HUES48 (cell line): ENCODE measurements at regions not wholly inside any gene's neighbourhood (a gene's known extent, or its start where the extent isn't known, plus 50 kb on each side); places are given as distances from the start of the nearest gene placed in this dataset.

Source experiments
- H3K27ac ChIP-seq: one replicate; pipeline ENCODE4 v1.7.0; 2013; ENCODE audit warnings: low read depth, low read length, inconsistent platforms
- H3K27me3 ChIP-seq: 2 replicates; pipeline ENCODE4 v1.6.1; 2013; ENCODE audit warnings: mild to moderate bottlenecking, low read length; ENCODE audit not compliant: control insufficient read depth, insufficient read depth
- H3K36me3 ChIP-seq: 2 replicates; pipeline ENCODE4 v1.6.1; 2013; ENCODE audit warnings: low read length; ENCODE audit not compliant: control insufficient read depth, insufficient read depth
- H3K4me1 ChIP-seq: 2 replicates; pipeline ENCODE4 v1.6.1; 2013; ENCODE audit warnings: mild to moderate bottlenecking, low read length; ENCODE audit not compliant: control insufficient read depth, insufficient read depth
- H3K4me3 ChIP-seq: 2 replicates; pipeline ENCODE4 v1.5.1; 2013; ENCODE audit warnings: mild to moderate bottlenecking, low read depth, low read length
- H3K9ac ChIP-seq: 2 replicates; pipeline ENCODE4 v1.6.1; 2013; ENCODE audit warnings: mild to moderate bottlenecking, low read depth, low read length, moderate library complexity
- H3K9me3 ChIP-seq: 2 replicates; pipeline ENCODE4 v1.6.1; 2013; ENCODE audit warnings: low read length; ENCODE audit not compliant: control insufficient read depth, insufficient read depth

GRCh38 chr16:80123189-80123588, 417.6 kb upstream of the DYNLRB2 start:
- Histone ChIP-seq H3K9me3 (no peaks in the 10 kb centered on the region), H3K27ac (no peak overlapping the region), H3K4me3 (no peak overlapping the region), H3K36me3 (no peaks in the 10 kb centered on the region), H3K9ac (no peak overlapping the region), H3K27me3 (no peaks in the 10 kb centered on the region), H3K4me1 (no peaks in the 10 kb centered on the region)

- Histone ChIP-seq H3K9ac (no peak overlapping the region), H3K27ac (no peak overlapping the region), H3K36me3 (no peaks in the 10 kb centered on the region), H3K9me3 (no peaks in the 10 kb centered on the region), H3K4me1 (no peaks in the 10 kb centered on the region), H3K4me3 (no peak overlapping the region), H3K27me3 (no peaks in the 10 kb centered on the region)
These were observed 418.7 kb upstream of the DYNLRB2 start for GRCh38 chr16:80122115-80122514.

GRCh38 chr16:80121522-80121909, 419.3 kb upstream of the DYNLRB2 start:
- H3K4me1 ChIP-seq, result no peaks in the 10 kb centered on the region
- H3K4me3 ChIP-seq, result no peak overlapping the region
- no peaks in the 10 kb centered on the region for H3K27me3 ChIP-seq
- no peaks in the 10 kb centered on the region for H3K36me3 ChIP-seq
- no peaks in the 10 kb centered on the region for H3K9me3 ChIP-seq
- H3K27ac ChIP-seq, result no peak overlapping the region
- H3K9ac ChIP-seq, result no peak overlapping the region

GRCh38 chr16:80120899-80121521, 419.8 kb upstream of the DYNLRB2 start:
- no peaks in the 10 kb centered on the region for H3K27me3 ChIP-seq
- no peak overlapping the region for H3K4me3 ChIP-seq
- H3K9me3 ChIP-seq, result no peaks in the 10 kb centered on the region
- H3K9ac ChIP-seq, result no peak overlapping the region
- H3K36me3 ChIP-seq, result no peaks in the 10 kb centered on the region
- no peaks in the 10 kb centered on the region for H3K4me1 ChIP-seq
- H3K27ac ChIP-seq, result no peak overlapping the region

- no peak overlapping the region for H3K4me3 ChIP-seq
- no peaks in the 10 kb centered on the region for H3K27me3 ChIP-seq
- H3K36me3 ChIP-seq, result no peaks in the 10 kb centered on the region
- H3K4me1 ChIP-seq, result no peaks in the 10 kb centered on the region
- no peak overlapping the region for H3K9ac ChIP-seq
- H3K9me3 ChIP-seq, result no peaks in the 10 kb centered on the region
- no peak overlapping the region for H3K27ac ChIP-seq
These were observed 423.1 kb upstream of the DYNLRB2 start for GRCh38 chr16:80117556-80118130.

- no peaks in the 10 kb centered on the region for H3K4me1 ChIP-seq
- H3K9ac ChIP-seq, result no peak overlapping the region
- H3K27me3 ChIP-seq, result no peaks in the 10 kb centered on the region
- no peaks in the 10 kb centered on the region for H3K9me3 ChIP-seq
- H3K36me3 ChIP-seq, result no peaks in the 10 kb centered on the region
- no peak overlapping the region for H3K4me3 ChIP-seq
- H3K27ac ChIP-seq, result no peak overlapping the region
These were observed 424.1 kb upstream of the DYNLRB2 start for GRCh38 chr16:80116711-80117110.

- H3K27ac ChIP-seq, result no peak overlapping the region
- no peaks in the 10 kb centered on the region for H3K9me3 ChIP-seq
These were observed 426.1 kb upstream of the DYNLRB2 start for GRCh38 chr16:80114699-80115098.

GRCh38 chr16:80113873-80114574, 426.8 kb upstream of the DYNLRB2 start:
- H3K27ac ChIP-seq, result no peak overlapping the region
- H3K9ac ChIP-seq, result no peak overlapping the region
- H3K4me1 ChIP-seq, result no peaks in the 10 kb centered on the region
- H3K36me3 ChIP-seq, result no peaks in the 10 kb centered on the region
- no peaks in the 10 kb centered on the region for H3K9me3 ChIP-seq
- H3K4me3 ChIP-seq, result no peak overlapping the region
- no peaks in the 10 kb centered on the region for H3K27me3 ChIP-seq

More at GRCh38 chr16:80114699-80115098, 426.1 kb upstream of the DYNLRB2 start:
- Histone ChIP-seq H3K4me1 (no peaks in the 10 kb centered on the region), H3K4me3 (no peak overlapping the region), H3K36me3 (no peaks in the 10 kb centered on the region), H3K27me3 (no peaks in the 10 kb centered on the region), H3K9ac (no peak overlapping the region)

- Histone ChIP-seq H3K9ac (no peak overlapping the region), H3K4me1 (0 out of 2 replicates have a peak, but pooled peaks cover 2% of the 10 kb centered on the region), H3K4me3 (no peak overlapping the region), H3K27me3 (no peaks in the 10 kb centered on the region), H3K27ac (no peak overlapping the region), H3K36me3 (no peaks in the 10 kb centered on the region), H3K9me3 (no peaks in the 10 kb centered on the region)
These were observed 431.2 kb upstream of the DYNLRB2 start for GRCh38 chr16:80109581-80109980.

- Histone ChIP-seq H3K9ac (no peak overlapping the region), H3K27me3 (no peaks in the 10 kb centered on the region), H3K4me1 (peaks cover 6% of the 10 kb centered on the region; the same call in 1 of the 2 replicates), H3K27ac (no peak overlapping the region), H3K36me3 (no peaks in the 10 kb centered on the region), H3K9me3 (no peaks in the 10 kb centered on the region), H3K4me3 (no peak overlapping the region)
These were observed 432.9 kb upstream of the DYNLRB2 start for GRCh38 chr16:80107900-80108299.

- Histone ChIP-seq H3K36me3 (no peaks in the 10 kb centered on the region), H3K9me3 (no peaks in the 10 kb centered on the region), H3K4me1 (peaks cover 6% of the 10 kb centered on the region; the same call in 1 of the 2 replicates), H3K27me3 (no peaks in the 10 kb centered on the region), H3K4me3 (no peak overlapping the region), H3K9ac (no peak overlapping the region), H3K27ac (no peak overlapping the region)
These were observed 435.0 kb upstream of the DYNLRB2 start for GRCh38 chr16:80105751-80106150.
